ENCODE measurements at regions not wholly inside any gene's neighbourhood (a gene's known extent, or its start where the extent isn't known, plus 50 kb on each side); places are given as distances from the start of the nearest gene placed in this dataset.
"Not testable (repeated sequence)": the region's sequence is repeated elsewhere in the genome, so short reads cannot be mapped to it uniquely, and the experiment has no call there.

DNA sequence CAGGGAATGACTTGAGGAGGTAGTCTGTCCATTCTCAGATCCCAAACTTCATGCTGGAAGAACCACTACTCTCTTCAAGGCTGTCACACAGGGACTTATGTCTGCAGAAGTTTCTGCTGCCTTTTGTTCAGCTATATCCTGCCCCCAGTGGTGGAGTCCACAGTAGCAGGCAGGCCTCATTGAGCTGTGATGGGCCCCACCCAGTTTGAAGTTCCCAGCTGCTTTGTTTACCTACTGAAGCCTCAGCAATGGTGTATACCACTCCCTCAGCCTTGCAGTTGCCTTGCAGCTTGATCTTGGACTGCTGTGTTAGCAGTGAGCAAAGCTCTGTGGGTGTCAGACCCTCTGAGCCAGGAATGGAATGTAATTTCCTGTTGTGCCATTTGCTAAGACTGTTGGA is 212.0 kb downstream of the CDY2B start:
- H3K4me1 ChIP-seq; H3K36me3 ChIP-seq; DNase-seq; intact Hi-C loops (cut with DNase I; ENCODE audit: low total_unique reads); H3K4me3 ChIP-seq; H3K27me3 ChIP-seq; H3K9me3 ChIP-seq; H3K27ac ChIP-seq: not testable (repeated sequence)

DNA sequence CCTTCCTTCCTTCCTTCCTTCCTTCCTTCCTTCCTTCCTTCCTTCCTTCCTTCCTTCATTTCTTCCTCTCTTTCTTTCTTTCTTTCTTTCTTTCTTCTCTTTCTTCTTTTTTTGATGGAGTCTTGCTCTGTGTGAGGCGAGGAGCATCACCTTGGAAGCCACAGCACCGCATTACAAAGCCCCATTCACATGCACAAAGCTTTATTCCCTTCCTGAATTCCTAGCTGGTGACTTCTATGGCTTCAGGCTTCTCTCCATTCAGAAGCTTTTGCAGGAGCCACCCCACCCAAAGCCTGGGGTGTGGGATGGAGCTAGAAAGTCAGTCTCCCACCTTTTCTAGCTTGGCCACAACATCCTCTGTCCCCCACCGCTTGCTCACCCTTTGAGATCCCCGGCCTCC is 237.0 kb downstream of the CDY2B start:
- H3K4me1 ChIP-seq; H3K36me3 ChIP-seq; H3K4me3 ChIP-seq; intact Hi-C loops (cut with DNase I; ENCODE audit: low total_unique reads); H3K27me3 ChIP-seq; H3K9me3 ChIP-seq; DNase-seq; H3K27ac ChIP-seq: not testable (repeated sequence)

DNA sequence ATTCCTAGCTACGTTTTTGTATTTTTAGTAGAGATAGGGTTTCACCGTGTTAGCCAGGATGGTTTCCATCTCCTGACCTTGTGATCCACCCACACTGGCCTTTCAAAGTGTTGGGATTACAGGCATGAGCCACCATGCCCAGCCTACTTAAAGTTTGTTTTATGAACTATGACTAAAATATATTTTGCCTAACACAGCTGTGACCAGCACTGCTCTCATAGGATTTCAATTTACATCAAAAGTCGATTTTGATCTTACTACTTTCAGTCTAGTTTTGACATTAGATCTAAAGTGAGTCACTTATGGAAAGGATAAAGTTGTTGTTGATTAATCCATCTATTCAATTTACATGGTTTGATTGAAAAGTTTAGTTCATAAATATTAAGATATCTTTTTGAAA is 245.5 kb downstream of the CDY2B start:
- H3K4me3 ChIP-seq; H3K27ac ChIP-seq; DNase-seq; H3K4me1 ChIP-seq; H3K36me3 ChIP-seq; H3K9me3 ChIP-seq; H3K27me3 ChIP-seq; intact Hi-C loops (cut with DNase I; ENCODE audit: low total_unique reads): not testable (repeated sequence)

DNA sequence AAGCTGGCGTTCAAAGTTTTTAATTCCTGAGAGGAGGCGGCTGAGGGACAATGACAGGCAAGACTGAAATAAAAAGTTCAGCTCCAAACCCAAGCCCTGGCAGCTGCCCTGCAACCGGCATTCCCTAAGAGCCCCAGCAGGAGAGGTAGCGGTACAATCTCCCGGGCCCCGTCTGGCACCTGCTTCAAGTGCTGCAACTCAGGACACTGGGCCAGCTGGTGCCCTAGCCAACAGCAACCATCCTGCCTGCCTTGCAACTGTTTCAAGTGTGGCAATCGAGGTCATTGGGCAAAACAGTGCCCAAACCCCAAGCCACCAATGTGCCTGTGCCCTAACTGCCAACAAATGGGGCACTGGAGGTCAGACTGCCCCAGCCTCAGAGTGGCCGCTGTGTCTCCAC is 268.8 kb downstream of the CDY2B start:
- H3K4me1 ChIP-seq; H3K9me3 ChIP-seq; intact Hi-C loops (cut with DNase I; ENCODE audit: low total_unique reads); H3K27ac ChIP-seq; H3K27me3 ChIP-seq; DNase-seq; H3K36me3 ChIP-seq; H3K4me3 ChIP-seq: not testable (repeated sequence)

DNA sequence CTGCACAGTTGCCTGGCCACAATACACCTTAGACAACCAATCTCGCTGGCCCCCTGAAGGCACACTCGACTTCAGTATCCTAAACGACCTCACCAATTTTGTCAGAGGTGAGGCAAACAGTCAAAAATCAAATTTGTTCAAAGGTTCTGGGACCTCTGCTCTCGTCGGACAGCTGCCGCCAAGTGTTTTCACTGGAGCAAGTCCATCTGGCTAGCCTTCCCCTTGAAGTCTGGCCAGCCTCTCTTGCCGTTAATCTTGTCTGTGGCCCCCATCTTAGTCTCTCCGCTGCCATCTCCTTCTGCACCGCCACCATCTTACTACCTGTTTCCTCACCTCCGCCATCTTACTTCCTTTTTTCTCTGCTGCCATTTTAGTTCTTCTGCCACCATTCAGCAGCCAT is 269.4 kb downstream of the CDY2B start:
- H3K27ac ChIP-seq; H3K27me3 ChIP-seq; H3K4me1 ChIP-seq; DNase-seq; H3K36me3 ChIP-seq; H3K4me3 ChIP-seq; H3K9me3 ChIP-seq; intact Hi-C loops (cut with DNase I; ENCODE audit: low total_unique reads): not testable (repeated sequence)

DNA sequence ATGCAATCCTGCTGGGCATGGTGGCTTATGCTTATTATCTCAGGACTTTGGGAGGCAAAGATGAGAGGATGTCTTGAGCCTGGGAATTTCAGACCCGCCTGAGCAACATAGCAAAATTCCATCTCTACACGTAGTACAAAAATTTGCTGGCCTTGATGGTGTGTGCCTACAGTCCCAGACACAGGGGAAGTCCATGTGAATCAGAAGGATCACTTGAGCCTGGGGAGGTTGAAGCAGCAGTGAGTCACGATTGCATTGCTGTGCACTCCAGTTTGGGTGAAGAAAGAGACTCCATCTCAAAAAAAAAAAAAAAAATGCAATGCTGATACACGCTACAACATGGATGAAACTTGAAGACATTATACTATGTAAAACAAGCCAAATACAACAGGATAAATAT is 272.9 kb downstream of the CDY2B start:
- H3K27ac ChIP-seq; DNase-seq; H3K4me1 ChIP-seq; intact Hi-C loops (cut with DNase I; ENCODE audit: low total_unique reads); H3K36me3 ChIP-seq; H3K9me3 ChIP-seq; H3K4me3 ChIP-seq; H3K27me3 ChIP-seq: not testable (repeated sequence)

DNA sequence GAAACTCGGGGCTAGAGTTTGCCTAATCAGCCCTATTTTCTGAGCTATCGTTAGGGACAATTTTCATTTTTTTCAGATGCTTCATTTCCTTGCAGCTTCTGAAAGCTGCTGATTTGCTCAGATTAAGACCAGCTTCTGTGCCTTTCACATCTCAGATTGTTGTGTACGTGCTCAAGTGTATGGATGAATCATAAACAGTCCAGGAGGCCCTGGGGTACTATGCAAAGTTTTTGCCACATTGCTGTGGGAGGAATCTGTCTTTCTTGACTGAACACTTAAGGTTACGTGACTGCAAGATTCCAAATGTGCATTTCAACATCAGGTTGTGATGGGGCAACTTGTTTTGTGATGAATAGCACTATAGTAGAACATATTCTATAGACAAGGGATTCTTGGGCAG is 280.8 kb downstream of the CDY2B start:
- H3K9me3 ChIP-seq; H3K4me1 ChIP-seq; H3K4me3 ChIP-seq; H3K36me3 ChIP-seq; H3K27ac ChIP-seq; intact Hi-C loops (cut with DNase I; ENCODE audit: low total_unique reads); H3K27me3 ChIP-seq; DNase-seq: not testable (repeated sequence)

DNA sequence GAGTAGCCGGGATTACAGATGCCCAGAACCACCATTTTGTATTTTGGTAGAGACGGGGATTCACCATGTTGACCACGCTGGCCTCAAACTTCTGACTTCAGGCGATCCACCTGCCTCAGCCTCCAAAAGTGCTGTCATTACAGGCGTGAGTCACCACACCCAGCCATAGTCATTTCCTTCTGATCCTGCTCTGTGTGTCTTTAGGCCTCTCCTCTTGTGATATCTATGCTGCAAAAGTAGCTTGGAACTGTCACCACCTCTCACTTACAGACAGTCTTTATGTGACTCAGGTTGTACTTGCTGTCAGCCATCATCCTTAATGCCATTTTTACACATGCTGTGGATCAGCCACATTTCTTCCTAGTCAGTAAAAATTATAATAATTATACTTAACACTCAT is 286.3 kb downstream of the CDY2B start:
- intact Hi-C loops (cut with DNase I; ENCODE audit: low total_unique reads); H3K27ac ChIP-seq; H3K9me3 ChIP-seq; DNase-seq; H3K4me1 ChIP-seq; H3K36me3 ChIP-seq; H3K27me3 ChIP-seq; H3K4me3 ChIP-seq: not testable (repeated sequence)

DNA sequence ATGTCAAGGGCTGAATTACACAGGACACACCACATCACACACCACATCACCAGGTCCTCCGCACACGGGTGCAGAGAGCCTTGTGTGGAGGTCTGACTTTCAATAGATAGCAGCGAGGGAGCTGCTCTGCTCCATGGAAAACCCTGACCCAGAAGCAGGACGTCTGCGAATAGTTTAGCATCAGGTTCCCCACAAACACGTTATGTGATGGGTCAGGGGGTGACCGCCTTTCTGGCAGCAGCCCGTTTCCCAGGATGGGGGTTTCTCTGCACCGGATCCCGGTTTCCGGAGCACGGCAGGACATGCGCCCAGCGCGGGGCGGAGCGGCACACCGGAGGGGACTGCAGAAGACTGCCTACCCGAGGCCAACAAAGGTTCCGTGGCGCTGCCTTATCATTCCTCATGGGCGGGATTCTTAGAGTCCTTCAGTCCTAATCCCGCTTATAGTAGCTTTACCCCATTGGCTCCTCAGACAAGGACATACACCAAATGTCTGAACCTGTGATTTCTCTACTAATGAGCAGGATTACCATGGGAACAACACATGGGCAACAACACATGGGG is 300.0 kb downstream of the CDY2B start:
- intact Hi-C loops (cut with DNase I; ENCODE audit: low total_unique reads); H3K27me3 ChIP-seq; H3K36me3 ChIP-seq; H3K9me3 ChIP-seq; H3K4me1 ChIP-seq; H3K27ac ChIP-seq; DNase-seq; H3K4me3 ChIP-seq: not testable (repeated sequence)

DNA sequence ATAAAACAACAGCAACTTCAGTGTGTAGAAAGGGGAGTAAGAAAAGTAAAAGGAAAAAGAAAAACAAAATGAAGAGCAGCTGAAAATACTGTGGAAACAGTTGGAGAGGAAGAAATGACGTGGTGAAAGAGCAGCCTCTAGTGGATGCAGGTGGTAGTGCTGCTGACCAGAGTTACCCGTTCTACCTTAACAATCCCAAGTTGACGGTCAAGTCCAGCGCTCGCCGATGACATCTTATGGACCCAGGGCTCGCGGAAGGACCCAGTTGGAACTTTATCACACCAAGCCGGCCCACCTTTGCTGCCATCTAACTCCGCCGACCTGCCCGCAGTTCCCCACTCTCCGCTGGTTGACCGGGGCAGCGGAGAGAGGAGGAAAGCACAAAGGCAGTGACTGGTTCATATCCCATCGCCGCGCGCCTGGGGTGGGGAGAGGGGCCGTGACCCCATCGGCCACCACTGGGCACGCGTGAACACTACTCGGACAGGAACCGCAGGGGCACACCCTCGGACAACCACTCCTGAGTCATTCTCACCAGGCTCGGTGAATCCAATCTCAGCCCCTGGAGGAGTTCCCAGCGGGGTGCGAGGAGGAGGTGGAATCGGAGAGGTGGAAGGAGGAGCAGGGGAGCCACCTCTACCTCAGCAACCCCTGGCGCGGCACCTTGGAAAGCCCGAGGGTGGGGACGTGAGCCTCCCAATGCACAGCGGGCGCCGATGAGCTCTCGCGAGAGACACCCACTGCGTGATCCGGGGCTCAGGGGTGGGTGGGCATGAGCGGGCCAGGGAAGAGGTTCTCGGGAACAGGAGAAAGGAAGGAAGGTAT is 300.7 kb downstream of the CDY2B start:
- intact Hi-C loops (cut with DNase I; ENCODE audit: low total_unique reads) = not testable (repeated sequence)
- peak overlapping the region in 1 of 2 donors; percentile 33 for H3K4me3 ChIP-seq

DNA sequence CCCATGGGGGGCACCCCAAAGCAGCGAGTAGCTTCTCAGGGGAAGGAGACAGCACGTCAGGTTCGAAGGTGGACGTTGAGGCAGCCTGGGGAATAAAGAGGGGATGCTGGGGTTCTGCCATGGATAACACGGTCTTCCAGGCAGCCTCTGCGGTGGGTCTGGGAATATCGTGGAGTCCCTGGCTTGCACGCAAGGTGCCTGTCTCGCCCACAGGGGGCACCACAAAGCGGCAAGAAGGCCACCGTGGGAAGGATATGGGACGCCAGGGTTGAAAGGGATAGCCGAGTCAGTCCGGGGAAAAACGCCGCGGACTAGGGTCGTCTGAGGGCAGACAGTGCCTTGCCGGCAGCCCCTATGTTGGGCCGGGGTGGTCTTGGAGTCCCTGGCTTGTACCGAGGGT is 316.9 kb downstream of the CDY2B start:
- H3K4me1 ChIP-seq; H3K27me3 ChIP-seq; H3K9me3 ChIP-seq; DNase-seq; intact Hi-C loops (cut with DNase I; ENCODE audit: low total_unique reads); H3K4me3 ChIP-seq; H3K27ac ChIP-seq; H3K36me3 ChIP-seq: not testable (repeated sequence)

More for the DNA sequence above, 300.7 kb downstream of the CDY2B start:
- not testable (repeated sequence) for H3K9me3 ChIP-seq, H3K36me3 ChIP-seq, H3K4me1 ChIP-seq, H3K27ac ChIP-seq, H3K27me3 ChIP-seq
- peak in 1 of 2 donors; percentile 19 for DNase-seq
